ENCODE measurements at regions not wholly inside any gene's neighbourhood (a gene's known extent, or its start where the extent isn't known, plus 50 kb on each side); places are given as distances from the start of the nearest gene placed in this dataset.

- ATAC-seq (ENCODE audit: low read depth) (no peak), DNase-seq (ENCODE audit: low spot score) (no peak)
- H3K4me1 ChIP-seq (ENCODE audit: insufficient read depth, poor library complexity, severe bottlenecking) = no peaks in the 10 kb centered on the region
- H3K4me3 ChIP-seq (ENCODE audit: severe bottlenecking) = no peak overlapping the region
- H3K9me3 ChIP-seq (ENCODE audit: severe bottlenecking) = no peaks in the 10 kb centered on the region
- no peak overlapping the region for H3K27ac ChIP-seq (ENCODE audit: poor library complexity, severe bottlenecking)
- no peaks in the 10 kb centered on the region for H3K27me3 ChIP-seq (ENCODE audit: insufficient read depth, poor library complexity, severe bottlenecking)
- no peak for TF ChIP-seq CTCF (IDR thresholded peaks at IDR 0.05; ENCODE audit: poor library complexity, severe bottlenecking)
- no peaks in the 10 kb centered on the region for H3K36me3 ChIP-seq (ENCODE audit: low read depth)
Observed at GRCh38 chr6:14999106-14999505, 246.8 kb upstream of the JARID2 start.

GRCh38 chr6:15001326-15001910 lies 244.5 kb upstream of the JARID2 start:
- Histone ChIP-seq H3K9me3 (ENCODE audit: severe bottlenecking) (no peaks in the 10 kb centered on the region), H3K27me3 (ENCODE audit: insufficient read depth, poor library complexity, severe bottlenecking) (no peaks in the 10 kb centered on the region), H3K36me3 (ENCODE audit: low read depth) (no peaks in the 10 kb centered on the region), H3K4me3 (ENCODE audit: severe bottlenecking) (no peak overlapping the region), H3K4me1 (ENCODE audit: insufficient read depth, poor library complexity, severe bottlenecking) (no peaks in the 10 kb centered on the region), H3K27ac (ENCODE audit: poor library complexity, severe bottlenecking) (no peak overlapping the region)
- DNase-seq (ENCODE audit: low spot score) (no peak), ATAC-seq (ENCODE audit: low read depth) (no peak)
- TF ChIP-seq CTCF (IDR thresholded peaks at IDR 0.05; ENCODE audit: poor library complexity, severe bottlenecking) = no peak

GRCh38 chr6:15008269-15008668 lies 237.6 kb upstream of the JARID2 start:
- DNase-seq (ENCODE audit: low spot score) (no peak), ATAC-seq (ENCODE audit: low read depth) (no peak)
- Histone ChIP-seq H3K9me3 (ENCODE audit: severe bottlenecking) (no peaks in the 10 kb centered on the region), H3K4me3 (ENCODE audit: severe bottlenecking) (no peak overlapping the region), H3K36me3 (ENCODE audit: low read depth) (no peaks in the 10 kb centered on the region), H3K4me1 (ENCODE audit: insufficient read depth, poor library complexity, severe bottlenecking) (no peaks in the 10 kb centered on the region), H3K27ac (ENCODE audit: poor library complexity, severe bottlenecking) (no peak overlapping the region), H3K27me3 (ENCODE audit: insufficient read depth, poor library complexity, severe bottlenecking) (no peaks in the 10 kb centered on the region)
- TF ChIP-seq CTCF (IDR thresholded peaks at IDR 0.05; ENCODE audit: poor library complexity, severe bottlenecking) = no peak

GRCh38 chr6:15014958-15015357 lies 230.9 kb upstream of the JARID2 start:
- H3K27me3 ChIP-seq (ENCODE audit: insufficient read depth, poor library complexity, severe bottlenecking) = no peaks in the 10 kb centered on the region
- no peak overlapping the region for H3K27ac ChIP-seq (ENCODE audit: poor library complexity, severe bottlenecking)
- no peak for ATAC-seq (ENCODE audit: low read depth)
- no peak overlapping the region for H3K4me3 ChIP-seq (ENCODE audit: severe bottlenecking)
- DNase-seq (ENCODE audit: low spot score) = no peak
- no peaks in the 10 kb centered on the region for H3K36me3 ChIP-seq (ENCODE audit: low read depth)
- H3K4me1 ChIP-seq (ENCODE audit: insufficient read depth, poor library complexity, severe bottlenecking) = no peaks in the 10 kb centered on the region
- no peaks in the 10 kb centered on the region for H3K9me3 ChIP-seq (ENCODE audit: severe bottlenecking)
- TF ChIP-seq CTCF (IDR thresholded peaks at IDR 0.05; ENCODE audit: poor library complexity, severe bottlenecking) = no peak

GRCh38 chr6:15016813-15017212 lies 229.1 kb upstream of the JARID2 start:
- no peak overlapping the region for H3K27ac ChIP-seq (ENCODE audit: poor library complexity, severe bottlenecking)
- H3K4me1 ChIP-seq (ENCODE audit: insufficient read depth, poor library complexity, severe bottlenecking) = no peaks in the 10 kb centered on the region
- no peak for ATAC-seq (ENCODE audit: low read depth)
- H3K9me3 ChIP-seq (ENCODE audit: severe bottlenecking) = no peaks in the 10 kb centered on the region
- no peaks in the 10 kb centered on the region for H3K27me3 ChIP-seq (ENCODE audit: insufficient read depth, poor library complexity, severe bottlenecking)
- H3K36me3 ChIP-seq (ENCODE audit: low read depth) = no peaks in the 10 kb centered on the region
- DNase-seq (ENCODE audit: low spot score) = no peak
- no peak for TF ChIP-seq CTCF (IDR thresholded peaks at IDR 0.05; ENCODE audit: poor library complexity, severe bottlenecking)
- H3K4me3 ChIP-seq (ENCODE audit: severe bottlenecking) = no peak overlapping the region
